Loucy (cell line): ENCODE measurements at regions not wholly inside any gene's neighbourhood (a gene's known extent, or its start where the extent isn't known, plus 50 kb on each side); places are given as distances from the start of the nearest gene placed in this dataset.

Experiments
- H2AFZ ChIP-seq: fragments of 200-600 bp; sonication (generic); 2 replicates; pipeline ENCODE4 v1.6.0; 2016; ENCODE audit warnings: antibody characterized with exemption, mild to moderate bottlenecking, low read length, moderate library complexity
- H3F3A ChIP-seq: fragments of 200-600 bp; 2 replicates; pipeline ENCODE4 v1.6.0; 2016; ENCODE audit warnings: antibody characterized with exemption, low read depth, mild to moderate bottlenecking
- H3K27me3 ChIP-seq: fragments of 200-600 bp; sonication (generic); 2 replicates; pipeline ENCODE4 v1.6.1; 2014; ENCODE audit warnings: low read length, mild to moderate bottlenecking; ENCODE audit not compliant: insufficient read depth, poor library complexity, severe bottlenecking
- H3K36me3 ChIP-seq: fragments of 200-600 bp; sonication (generic); 2 replicates; pipeline ENCODE4 v1.6.1; 2016; ENCODE audit warnings: low read length; ENCODE audit not compliant: insufficient read depth
- H3K4me1 ChIP-seq: fragments of 200-600 bp; sonication (generic); 2 replicates; pipeline ENCODE4 v1.5.1; 2014; ENCODE audit warnings: low read length, mild to moderate bottlenecking; ENCODE audit not compliant: insufficient read depth, poor library complexity, severe bottlenecking
- H3K4me2 ChIP-seq: fragments of 200-600 bp; sonication (generic); 2 replicates; pipeline ENCODE4 v1.6.0; 2014; ENCODE audit warnings: antibody characterized with exemption, low read length, low read depth, mild to moderate bottlenecking; ENCODE audit not compliant: poor library complexity, severe bottlenecking
- H3K4me3 ChIP-seq: fragments of 200-600 bp; sonication (generic); 2 replicates; pipeline ENCODE4 v1.5.1; 2014; ENCODE audit warnings: low read length, mild to moderate bottlenecking, mixed read lengths; ENCODE audit not compliant: poor library complexity, severe bottlenecking
- H3K79me2 ChIP-seq: fragments of 200-600 bp; sonication (generic); 2 replicates; pipeline ENCODE4 v1.6.1; 2014; ENCODE audit warnings: low read length; ENCODE audit not compliant: insufficient read depth
- H3K9ac ChIP-seq: fragments of 200-600 bp; sonication (generic); 2 replicates; pipeline ENCODE4 v1.6.0; 2014; ENCODE audit warnings: mild to moderate bottlenecking, low read depth, low read length, moderate library complexity; ENCODE audit not compliant: poor library complexity, severe bottlenecking
- H3K9me2 ChIP-seq: fragments of 200-600 bp; sonication (generic); replicated peaks from 2 replicates; pipeline ENCODE4 v1.6.1; 2016; ENCODE audit warnings: low read depth, low read length, mixed read lengths
- H3K9me3 ChIP-seq: fragments of 200-600 bp; sonication (generic); 2 replicates; pipeline ENCODE4 v1.6.1; 2014; ENCODE audit warnings: mild to moderate bottlenecking, antibody characterized with exemption, low read length, low read depth; ENCODE audit not compliant: insufficient read depth
- H4K20me1 ChIP-seq: fragments of 200-600 bp; sonication (generic); 2 replicates; pipeline ENCODE4 v1.6.0; 2014; ENCODE audit warnings: antibody characterized with exemption, low read length, mild to moderate bottlenecking; ENCODE audit not compliant: insufficient read depth, poor library complexity, severe bottlenecking
- EZH2phosphoT487 ChIP-seq: fragments of 200-600 bp; IDR thresholded peaks from 2 replicates; pipeline ENCODE4 v1.6.1; 2018; ENCODE audit warnings: antibody characterized with exemption, mild to moderate bottlenecking, moderate library complexity, borderline replicate concordance
- TF ChIP-seq, protein P1 (sequence below): fragments of 200-600 bp; sonication (generic); conservative IDR thresholded peaks from 2 replicates; pipeline ENCODE4 v1.5.1; 2014; ENCODE audit warnings: mild to moderate bottlenecking, antibody characterized with exemption, low read length

- H3K4me1 ChIP-seq: no peaks in the 10 kb centered on the region
- H3F3A ChIP-seq: no peaks in the 10 kb centered on the region
- TF ChIP-seq EZH2phosphoT487: no peak
- TF ChIP-seq, protein P1, sequence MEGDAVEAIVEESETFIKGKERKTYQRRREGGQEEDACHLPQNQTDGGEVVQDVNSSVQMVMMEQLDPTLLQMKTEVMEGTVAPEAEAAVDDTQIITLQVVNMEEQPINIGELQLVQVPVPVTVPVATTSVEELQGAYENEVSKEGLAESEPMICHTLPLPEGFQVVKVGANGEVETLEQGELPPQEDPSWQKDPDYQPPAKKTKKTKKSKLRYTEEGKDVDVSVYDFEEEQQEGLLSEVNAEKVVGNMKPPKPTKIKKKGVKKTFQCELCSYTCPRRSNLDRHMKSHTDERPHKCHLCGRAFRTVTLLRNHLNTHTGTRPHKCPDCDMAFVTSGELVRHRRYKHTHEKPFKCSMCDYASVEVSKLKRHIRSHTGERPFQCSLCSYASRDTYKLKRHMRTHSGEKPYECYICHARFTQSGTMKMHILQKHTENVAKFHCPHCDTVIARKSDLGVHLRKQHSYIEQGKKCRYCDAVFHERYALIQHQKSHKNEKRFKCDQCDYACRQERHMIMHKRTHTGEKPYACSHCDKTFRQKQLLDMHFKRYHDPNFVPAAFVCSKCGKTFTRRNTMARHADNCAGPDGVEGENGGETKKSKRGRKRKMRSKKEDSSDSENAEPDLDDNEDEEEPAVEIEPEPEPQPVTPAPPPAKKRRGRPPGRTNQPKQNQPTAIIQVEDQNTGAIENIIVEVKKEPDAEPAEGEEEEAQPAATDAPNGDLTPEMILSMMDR: no peak
- H3K27me3 ChIP-seq: no peaks in the 10 kb centered on the region
- H2AFZ ChIP-seq: no peak overlapping the region
- H4K20me1 ChIP-seq: no peaks in the 10 kb centered on the region
- no peaks in the 10 kb centered on the region for H3K79me2 ChIP-seq
- H3K36me3 ChIP-seq: no peaks in the 10 kb centered on the region
- H3K9me3 ChIP-seq: no peaks in the 10 kb centered on the region
- no peak overlapping the region for H3K9ac ChIP-seq
- H3K4me2 ChIP-seq: no peak overlapping the region
- H3K9me2 ChIP-seq: no peaks in the 10 kb centered on the region
- H3K4me3 ChIP-seq: no peak overlapping the region
Measured at GRCh38 chr10:9416331-9416730, 1361.8 kb downstream of the GATA3 start.

DNA sequence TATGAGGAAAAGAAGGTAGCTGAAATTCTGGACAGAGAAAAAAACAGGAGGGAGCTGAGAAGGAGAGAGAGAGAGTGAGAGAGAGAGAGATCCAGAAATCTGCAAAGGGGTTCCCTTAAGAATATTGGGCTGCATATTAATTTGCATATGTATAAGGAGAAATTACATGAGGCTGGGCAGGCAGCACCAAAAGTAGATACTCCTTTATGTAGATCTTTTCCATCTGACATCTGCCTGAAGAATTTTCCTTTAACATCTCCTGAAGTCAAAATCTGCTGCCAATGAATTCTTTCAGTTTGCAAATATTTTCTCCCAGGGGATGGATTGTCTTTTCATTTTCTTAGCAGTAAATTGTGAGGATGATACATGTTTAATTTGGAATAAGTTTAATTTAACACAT is 1365.3 kb downstream of the GATA3 start:
- Histone ChIP-seq H3K4me2 (no peak overlapping the region), H3F3A (no peaks in the 10 kb centered on the region), H3K4me1 (no peaks in the 10 kb centered on the region), H3K9ac (no peak overlapping the region), H3K36me3 (no peaks in the 10 kb centered on the region), H3K79me2 (no peaks in the 10 kb centered on the region), H3K4me3 (no peak overlapping the region), H3K9me2 (no peaks in the 10 kb centered on the region), H3K27me3 (no peaks in the 10 kb centered on the region), H3K9me3 (no peaks in the 10 kb centered on the region), H2AFZ (no peak overlapping the region), H4K20me1 (no peaks in the 10 kb centered on the region)
- TF ChIP-seq, protein P1: no peak
- no peak for TF ChIP-seq EZH2phosphoT487

DNA sequence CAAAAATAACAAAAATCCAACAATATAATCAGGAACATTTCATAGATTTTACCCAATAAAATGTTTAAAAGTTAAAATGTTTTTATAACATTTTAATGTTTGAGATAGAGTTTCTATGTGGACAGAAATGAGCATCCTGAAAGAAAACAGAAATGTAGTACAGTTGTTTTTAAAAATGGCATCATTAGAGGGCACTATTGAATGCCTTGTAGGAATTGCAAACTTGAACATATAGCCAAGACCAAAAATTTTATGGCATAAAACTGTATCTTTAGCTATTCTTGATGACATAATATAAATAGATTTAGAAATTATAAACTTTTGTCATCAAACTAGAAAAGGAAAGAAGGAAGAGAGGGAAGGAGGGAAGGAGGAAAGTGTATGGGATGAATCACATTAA is 1372.7 kb downstream of the GATA3 start:
- H3K9me3 ChIP-seq: no peaks in the 10 kb centered on the region
- no peaks in the 10 kb centered on the region for H3K9me2 ChIP-seq
- no peaks in the 10 kb centered on the region for H4K20me1 ChIP-seq
- no peaks in the 10 kb centered on the region for H3K27me3 ChIP-seq
- H2AFZ ChIP-seq: no peak overlapping the region
- H3K79me2 ChIP-seq: no peaks in the 10 kb centered on the region
- H3F3A ChIP-seq: no peaks in the 10 kb centered on the region
- H3K4me2 ChIP-seq: no peak overlapping the region
- TF ChIP-seq, protein P1: no peak; the same call in 1 of the 2 replicates
- TF ChIP-seq EZH2phosphoT487: no peak
- H3K9ac ChIP-seq: no peak overlapping the region
- H3K4me3 ChIP-seq: no peak overlapping the region
- H3K36me3 ChIP-seq: no peaks in the 10 kb centered on the region
- H3K4me1 ChIP-seq: no peaks in the 10 kb centered on the region
